Caco-2 (cell line): ENCODE measurements at regions not wholly inside any gene's neighbourhood (a gene's known extent, or its start where the extent isn't known, plus 50 kb on each side); places are given as distances from the start of the nearest gene placed in this dataset.

Experiments used
- BruUV-seq: library from RNA; stranded (reverse); fragments of 400-500 nt; replicated peaks from 2 replicates; lab custom pipeline; 2021; lab: Mats Ljungman, UMichigan
- CTCF ChIA-PET: fragments of 300-600 bp; sonication (Branson Sonifier 250); formaldehyde crosslinking; loops from one replicate; lab custom pipeline; 2022; ENCODE audit warnings: antibody characterized with exemption; lab: Charles Lee
- POLR2A ChIA-PET: fragments of 300-600 bp; sonication (Branson Sonifier 250); formaldehyde crosslinking; loops from one replicate; lab custom pipeline; 2022; ENCODE audit warnings: antibody characterized with exemption; lab: Charles Lee
- DNase-seq, 2 experiments: peaks; one replicate each; pipeline versions ENCODE4 v3.0.0 to v3.0.0-alpha.2; 2020 to 2022
- H3K27me3 ChIP-seq: replicated peaks from 2 replicates; pipeline ENCODE4 v1.6.0; 2011; ENCODE audit warnings: low read length; ENCODE audit not compliant: control insufficient read depth, insufficient read depth
- H3K36me3 ChIP-seq: 2 replicates; pipeline ENCODE4 v1.5.1; 2011; ENCODE audit warnings: low read length; ENCODE audit not compliant: control insufficient read depth, insufficient read depth
- H3K4me1 ChIP-seq: fragments of 250-450 bp; sonication (Bioruptor Pico); 2 replicates; pipeline ENCODE4 v1.5.1; 2020; ENCODE audit warnings: mild to moderate bottlenecking
- H3K4me3 ChIP-seq: 2 replicates; pipeline ENCODE4 v1.5.1; 2011; ENCODE audit warnings: low read depth, mild to moderate bottlenecking, control low read depth, low read length
- H3K9me3 ChIP-seq: fragments of 250-450 bp; sonication (Bioruptor Pico); 2 replicates; pipeline ENCODE4 v1.5.1; 2020; ENCODE audit warnings: mild to moderate bottlenecking, moderate library complexity
- H3K27ac Mint-ChIP-seq: one replicate; pipeline ENCODE4 v1.8.0; 2022; ENCODE audit warnings: mixed read lengths; ENCODE audit not compliant: unreplicated experiment
- H3K27me3 Mint-ChIP-seq: one replicate; pipeline ENCODE4 v1.8.0; 2022; ENCODE audit warnings: mixed read lengths; ENCODE audit not compliant: insufficient read depth, unreplicated experiment
- H3K36me3 Mint-ChIP-seq: one replicate; pipeline ENCODE4 v1.8.0; 2022; ENCODE audit warnings: mild to moderate bottlenecking, mixed read lengths; ENCODE audit not compliant: insufficient read depth, unreplicated experiment
- H3K4me1 Mint-ChIP-seq: one replicate; pipeline ENCODE4 v1.8.0; 2022; ENCODE audit warnings: low read depth, mixed read lengths; ENCODE audit not compliant: unreplicated experiment
- H3K4me3 Mint-ChIP-seq: one replicate; pipeline ENCODE4 v1.8.0; 2022; ENCODE audit warnings: mild to moderate bottlenecking, moderate library complexity, mixed read lengths; ENCODE audit not compliant: unreplicated experiment
- H3K9me3 Mint-ChIP-seq: one replicate; pipeline ENCODE4 v1.8.0; 2022; ENCODE audit warnings: mixed read lengths; ENCODE audit not compliant: unreplicated experiment
- CTCF ChIP-seq, 2 experiments: fragments of 200-600 bp in 1 of 2; IDR thresholded peaks; 1 replicate in 1 of 2; 2 replicates in 1 of 2; pipeline versions ENCODE4 v1.5.1 to v1.8.0; 2011 to 2022; ENCODE audit warnings: antibody characterized with exemption in 1 of 2, control low read depth in 1 of 2, inconsistent platforms in 1 of 2, low read depth in 1 of 2, low read length in 1 of 2, mild to moderate bottlenecking in 1 of 2, moderate library complexity in 1 of 2; ENCODE audit not compliant: insufficient read depth in 1 of 2, severe bottlenecking in 1 of 2, unreplicated experiment in 1 of 2
- intact Hi-C: fragments of 100-400 bp; cut with micrococcal nuclease; formaldehyde crosslinking; loops from one replicate; pipeline ENCODE4 v1.10.0; 2022; ENCODE audit not compliant: unreplicated experiment

- H3K27me3 Mint-ChIP-seq, result no peaks in the 10 kb centered on the region
- Histone ChIP-seq H3K4me3 (no peak overlapping the region), H3K27me3 (no peaks in the 10 kb centered on the region), H3K36me3 (no peaks in the 10 kb centered on the region), H3K9me3 (no peaks in the 10 kb centered on the region), H3K4me1 (no peaks in the 10 kb centered on the region)
- H3K4me3 Mint-ChIP-seq, result no peak overlapping the region
- no peaks in the 10 kb centered on the region for H3K9me3 Mint-ChIP-seq
- no peak for TF ChIP-seq CTCF (IDR thresholded peaks at IDR 0.05; ENCODE audit: insufficient read depth in 1 of 2, low read depth in 1 of 2, low read length in 1 of 2, severe bottlenecking in 1 of 2, unreplicated experiment in 1 of 2)
- no peak for DNase-seq
- CTCF ChIA-PET, result no interaction called here
- intact Hi-C loops, result no loop called here
- BruUV-seq, result no TSS peak
- POLR2A ChIA-PET, result no interaction called here
- H3K27ac Mint-ChIP-seq, result no peak overlapping the region
- no peaks in the 10 kb centered on the region for H3K4me1 Mint-ChIP-seq
- H3K36me3 Mint-ChIP-seq, result no peaks in the 10 kb centered on the region
These were observed 195.7 kb upstream of the MAN1A1 start for GRCh38 chr6:119545245-119545644.

GRCh38 chr6:119544325-119545175 lies 195.0 kb upstream of the MAN1A1 start:
- no peak overlapping the region for H3K4me3 ChIP-seq
- no peaks in the 10 kb centered on the region for H3K36me3 Mint-ChIP-seq
- no peak for DNase-seq
- H3K27me3 Mint-ChIP-seq, result no peaks in the 10 kb centered on the region
- no peaks in the 10 kb centered on the region for H3K36me3 ChIP-seq
- POLR2A ChIA-PET, result no interaction called here
- H3K4me3 Mint-ChIP-seq, result no peak overlapping the region
- H3K4me1 ChIP-seq, result no peaks in the 10 kb centered on the region
- no peaks in the 10 kb centered on the region for H3K9me3 Mint-ChIP-seq
- H3K4me1 Mint-ChIP-seq, result no peaks in the 10 kb centered on the region
- H3K27me3 ChIP-seq, result no peaks in the 10 kb centered on the region
- H3K9me3 ChIP-seq, result no peaks in the 10 kb centered on the region
- no peak for TF ChIP-seq CTCF (IDR thresholded peaks at IDR 0.05; ENCODE audit: insufficient read depth in 1 of 2, low read depth in 1 of 2, low read length in 1 of 2, severe bottlenecking in 1 of 2, unreplicated experiment in 1 of 2)
- no TSS peak for BruUV-seq
- intact Hi-C loops, result no loop called here
- CTCF ChIA-PET, result no interaction called here
- H3K27ac Mint-ChIP-seq, result no peak overlapping the region

- H3K4me1 Mint-ChIP-seq, result no peaks in the 10 kb centered on the region
- TF ChIP-seq CTCF (IDR thresholded peaks at IDR 0.05; ENCODE audit: insufficient read depth in 1 of 2, low read depth in 1 of 2, low read length in 1 of 2, severe bottlenecking in 1 of 2, unreplicated experiment in 1 of 2), result no peak
- Histone ChIP-seq H3K9me3 (no peaks in the 10 kb centered on the region), H3K4me3 (no peak overlapping the region), H3K4me1 (no peaks in the 10 kb centered on the region), H3K36me3 (no peaks in the 10 kb centered on the region), H3K27me3 (no peaks in the 10 kb centered on the region)
- no peaks in the 10 kb centered on the region for H3K27me3 Mint-ChIP-seq
- no peaks in the 10 kb centered on the region for H3K36me3 Mint-ChIP-seq
- intact Hi-C loops, result no loop called here
- H3K27ac Mint-ChIP-seq, result no peak overlapping the region
- ChIA-PET CTCF (no interaction called here), POLR2A (no interaction called here)
- BruUV-seq, result no TSS peak
- H3K4me3 Mint-ChIP-seq, result no peak overlapping the region
- no peaks in the 10 kb centered on the region for H3K9me3 Mint-ChIP-seq
- no peak for DNase-seq
These were observed 193.8 kb upstream of the MAN1A1 start for GRCh38 chr6:119543332-119543731.
